HepG2 (cell line): ENCODE measurements at regions not wholly inside any gene's neighbourhood (a gene's known extent, or its start where the extent isn't known, plus 50 kb on each side); places are given as distances from the start of the nearest gene placed in this dataset.

Experiments used
- ATAC-seq: fragments of 200-7000 bp; cut with Tn5 transposase; 3 replicates; pipeline ENCODE4 v1.9.1; 2020; ENCODE audit warnings: mild to moderate bottlenecking, moderate library complexity
- BruUV-seq: library from RNA; stranded (reverse); fragments of 400-500 nt; replicated peaks from 2 replicates; lab custom pipeline; 2021; lab: Mats Ljungman, UMichigan
- CTCF ChIA-PET: fragments of 300-600 bp; formaldehyde crosslinking; extraction: SDS; loops from one replicate; lab custom pipeline; 2021; ENCODE audit warnings: low total read pairs, inconsistent platforms, low intra/inter-chr PET ratio; lab: Yijun Ruan, JAX
- POLR2A ChIA-PET: fragments of 350-600 bp; sonication (Branson Sonifier 250); formaldehyde crosslinking; loops from one replicate; lab custom pipeline; 2020; ENCODE audit warnings: antibody characterized with exemption, inconsistent platforms; lab: Yijun Ruan, JAX
- DNase-seq: peaks from one replicate; pipeline ENCODE4 v3.0.0-alpha.2; 2015; ENCODE audit warnings: low spot score
- FAIRE-seq: peaks from 3 replicates; lab custom pipeline; 2011; peaks lifted over from hg19 to GRCh38; lab: Jason Lieb, UNC
- H2AFZ ChIP-seq: one replicate; pipeline ENCODE4 v1.6.1; 2011; ENCODE audit warnings: low read length, inconsistent platforms
- H3K27ac ChIP-seq: fragments of 300-600 bp; 3 replicates; pipeline ENCODE4 v1.8.0; 2011; ENCODE audit warnings: mixed run types, mild to moderate bottlenecking, mixed read lengths, low read length, inconsistent platforms; ENCODE audit not compliant: insufficient read depth; ENCODE audit errors: extremely low read length
- H3K27me3 ChIP-seq, 2 experiments: fragments of 200-600 bp in 1 of 2; 2 replicates in 1 of 2; 3 replicates in 1 of 2; pipeline versions ENCODE4 v1.6.0 to v1.8.0; 2011; ENCODE audit warnings: low read length in 2 of 2, mild to moderate bottlenecking in 2 of 2, moderate library complexity in 2 of 2, inconsistent platforms in 1 of 2; ENCODE audit not compliant: insufficient read depth in 2 of 2, control insufficient read depth in 1 of 2
- H3K36me3 ChIP-seq, 2 experiments: fragments of 200-600 bp in 1 of 2; replicated peaks in 1 of 2; 2 replicates in 1 of 2; 3 replicates in 1 of 2; pipeline versions ENCODE4 v1.5.1 to v1.8.0; 2011; ENCODE audit warnings: low read length in 2 of 2, inconsistent platforms in 1 of 2; ENCODE audit not compliant: insufficient read depth in 2 of 2, control insufficient read depth in 1 of 2
- H3K4me1 ChIP-seq: 2 replicates; pipeline ENCODE4 v1.5.1; 2012; ENCODE audit warnings: low read length, inconsistent platforms; ENCODE audit not compliant: insufficient read depth
- H3K4me2 ChIP-seq: 2 replicates; pipeline ENCODE4 v1.6.0; 2011; ENCODE audit warnings: low read depth, low read length, inconsistent platforms
- H3K4me3 ChIP-seq, 3 experiments: fragments of 200-600 bp in 1 of 3; sonication (generic), shearing (Covaris generic) in 1 of 3; replicated peaks in 1 of 3; 2 replicates each; pipeline ENCODE4 v1.5.1; 2011 to 2016; ENCODE audit warnings: low read length in 3 of 3, inconsistent platforms in 2 of 3, low read depth in 2 of 3, mild to moderate bottlenecking in 2 of 3, control low read depth in 1 of 3, mixed read lengths in 1 of 3; ENCODE audit not compliant: insufficient read depth in 1 of 3
- H3K79me2 ChIP-seq: one replicate; pipeline ENCODE4 v1.6.1; 2011; ENCODE audit warnings: low read length, inconsistent platforms; ENCODE audit not compliant: insufficient read depth
- H3K9ac ChIP-seq: 2 replicates; pipeline ENCODE4 v1.6.0; 2011; ENCODE audit warnings: mild to moderate bottlenecking, low read depth, low read length, inconsistent platforms; ENCODE audit not compliant: insufficient read depth
- H3K9me3 ChIP-seq: 2 replicates; pipeline ENCODE4 v1.5.1; 2012; ENCODE audit warnings: mild to moderate bottlenecking, low read length
- H4K20me1 ChIP-seq: 2 replicates; pipeline ENCODE4 v1.6.0; 2011; ENCODE audit warnings: inconsistent platforms, mild to moderate bottlenecking, low read length, moderate library complexity; ENCODE audit not compliant: insufficient read depth
- CEBPB ChIP-seq: IDR thresholded peaks from 2 replicates; pipeline ENCODE4 v1.6.1; 2011; ENCODE audit warnings: low read depth, low read length, improper control_type of control experiment, borderline replicate concordance
- DPF2 ChIP-seq: sonication (generic); formaldehyde crosslinking; IDR thresholded peaks from 2 replicates; pipeline ENCODE4 v1.4.0; 2020; ENCODE audit warnings: mild to moderate bottlenecking, low read depth, missing genetic modification reagents, borderline replicate concordance
- GATAD1 ChIP-seq: IDR thresholded peaks from 2 replicates; pipeline ENCODE4 v1.6.1; 2016; ENCODE audit warnings: missing genetic modification reagents, missing compliant biosample characterization
- RAD21 ChIP-seq: fragments of 450-650 bp; formaldehyde crosslinking; IDR thresholded peaks from 2 replicates; pipeline ENCODE4 v1.5.0; 2020; ENCODE audit warnings: mild to moderate bottlenecking
- RBFOX2 ChIP-seq: fragments of 200-400 bp; formaldehyde crosslinking; IDR thresholded peaks from 2 replicates; pipeline ENCODE4 v1.6.1; 2017; ENCODE audit warnings: low read depth, mild to moderate bottlenecking, low read length
- TP53 ChIP-seq: sonication (generic); formaldehyde crosslinking; conservative IDR thresholded peaks from 2 replicates; pipeline ENCODE4 v1.4.0; 2020; ENCODE audit warnings: missing genetic modification reagents
- ZNF329 ChIP-seq: sonication (generic); formaldehyde crosslinking; IDR thresholded peaks from 2 replicates; pipeline ENCODE4 v1.9.0; 2021; ENCODE audit warnings: low read depth, mild to moderate bottlenecking, missing genetic modification reagents
- ZNF883 ChIP-seq: sonication (generic); formaldehyde crosslinking; IDR thresholded peaks from 2 replicates; pipeline ENCODE4 v1.5.1; 2020; ENCODE audit warnings: mild to moderate bottlenecking, missing genetic modification reagents; ENCODE audit errors: not compliant biosample characterization
- whole genome bisulfite sequencing: methylation state at CpG from one replicate; pipeline ENCODE4 v1.1.6; 2017; ENCODE audit warnings: low lambda C conversion rate; 5-methylcytosine and 5-hydroxymethylcytosine counted together
- in situ Hi-C: cut with HindIII; loops from 2 replicates; pipeline ENCODE4 v1.10.0; 2017; ENCODE audit warnings: low pct_unique_long_range_greater_than_20kb; ENCODE audit not compliant: extremely low pct_ligation_motif_present
- intact Hi-C: fragments of 100-400 bp; cut with micrococcal nuclease; formaldehyde crosslinking; loops from one replicate; pipeline ENCODE4 v1.10.0; 2022; ENCODE audit not compliant: unreplicated experiment
- TF ChIP-seq, protein P1 (sequence below): IDR thresholded peaks from 2 replicates; pipeline ENCODE4 v1.6.1; 2016; ENCODE audit warnings: mild to moderate bottlenecking, missing biosample characterization, missing genetic modification reagents
- TF ChIP-seq, protein P2 (sequence below): fragments of 450-650 bp; IDR thresholded peaks from 2 replicates; pipeline ENCODE4 v1.6.1; 2016
- TF ChIP-seq, protein P3 (sequence below): IDR thresholded peaks from 2 replicates; pipeline ENCODE4 v1.6.1; 2016; ENCODE audit warnings: missing genetic modification reagents, missing compliant biosample characterization
- TF ChIP-seq, protein P4 (sequence below): sonication (generic); formaldehyde crosslinking; IDR thresholded peaks from 2 replicates; pipeline ENCODE4 v1.5.0; 2020; ENCODE audit warnings: mild to moderate bottlenecking, missing genetic modification reagents, moderate library complexity

DNA sequence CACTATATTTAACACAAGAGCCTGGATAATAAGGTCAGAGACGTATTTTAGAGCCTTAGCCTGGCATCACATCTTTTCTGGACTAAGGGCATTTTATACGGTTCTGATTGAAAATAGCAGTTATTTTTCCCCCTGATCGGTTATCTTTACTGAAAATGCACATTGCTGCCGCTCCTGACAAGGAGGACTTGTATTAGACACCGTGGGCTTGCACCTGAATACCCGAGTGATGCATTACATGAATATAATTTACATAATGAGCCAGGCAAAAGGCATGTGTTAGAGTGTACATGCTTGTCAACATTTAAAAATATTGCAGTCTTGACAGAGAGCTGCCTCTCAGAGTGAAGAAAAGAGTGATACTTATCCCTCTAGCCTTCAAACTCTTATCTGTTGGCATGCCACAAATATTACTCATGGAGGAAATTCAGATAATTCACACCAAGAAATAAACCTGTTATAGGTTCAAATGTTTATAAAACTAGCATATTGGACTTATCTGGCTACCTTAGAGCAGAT, 470.5 kb upstream of the ETAA1 start (continued):
- TF ChIP-seq ZNF883 (no peak), GATAD1 (CRISPR knock-in tag) (no peak), TP53 (CRISPR knock-in tag) (no peak)
- TF ChIP-seq, protein P1, sequence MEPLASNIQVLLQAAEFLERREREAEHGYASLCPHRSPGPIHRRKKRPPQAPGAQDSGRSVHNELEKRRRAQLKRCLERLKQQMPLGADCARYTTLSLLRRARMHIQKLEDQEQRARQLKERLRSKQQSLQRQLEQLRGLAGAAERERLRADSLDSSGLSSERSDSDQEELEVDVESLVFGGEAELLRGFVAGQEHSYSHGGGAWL (CRISPR knock-in tag), result no peak
- TF ChIP-seq, protein P2, sequence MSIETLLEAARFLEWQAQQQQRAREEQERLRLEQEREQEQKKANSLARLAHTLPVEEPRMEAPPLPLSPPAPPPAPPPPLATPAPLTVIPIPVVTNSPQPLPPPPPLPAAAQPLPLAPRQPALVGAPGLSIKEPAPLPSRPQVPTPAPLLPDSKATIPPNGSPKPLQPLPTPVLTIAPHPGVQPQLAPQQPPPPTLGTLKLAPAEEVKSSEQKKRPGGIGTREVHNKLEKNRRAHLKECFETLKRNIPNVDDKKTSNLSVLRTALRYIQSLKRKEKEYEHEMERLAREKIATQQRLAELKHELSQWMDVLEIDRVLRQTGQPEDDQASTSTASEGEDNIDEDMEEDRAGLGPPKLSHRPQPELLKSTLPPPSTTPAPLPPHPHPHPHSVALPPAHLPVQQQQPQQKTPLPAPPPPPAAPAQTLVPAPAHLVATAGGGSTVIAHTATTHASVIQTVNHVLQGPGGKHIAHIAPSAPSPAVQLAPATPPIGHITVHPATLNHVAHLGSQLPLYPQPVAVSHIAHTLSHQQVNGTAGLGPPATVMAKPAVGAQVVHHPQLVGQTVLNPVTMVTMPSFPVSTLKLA, result no peak

DNA sequence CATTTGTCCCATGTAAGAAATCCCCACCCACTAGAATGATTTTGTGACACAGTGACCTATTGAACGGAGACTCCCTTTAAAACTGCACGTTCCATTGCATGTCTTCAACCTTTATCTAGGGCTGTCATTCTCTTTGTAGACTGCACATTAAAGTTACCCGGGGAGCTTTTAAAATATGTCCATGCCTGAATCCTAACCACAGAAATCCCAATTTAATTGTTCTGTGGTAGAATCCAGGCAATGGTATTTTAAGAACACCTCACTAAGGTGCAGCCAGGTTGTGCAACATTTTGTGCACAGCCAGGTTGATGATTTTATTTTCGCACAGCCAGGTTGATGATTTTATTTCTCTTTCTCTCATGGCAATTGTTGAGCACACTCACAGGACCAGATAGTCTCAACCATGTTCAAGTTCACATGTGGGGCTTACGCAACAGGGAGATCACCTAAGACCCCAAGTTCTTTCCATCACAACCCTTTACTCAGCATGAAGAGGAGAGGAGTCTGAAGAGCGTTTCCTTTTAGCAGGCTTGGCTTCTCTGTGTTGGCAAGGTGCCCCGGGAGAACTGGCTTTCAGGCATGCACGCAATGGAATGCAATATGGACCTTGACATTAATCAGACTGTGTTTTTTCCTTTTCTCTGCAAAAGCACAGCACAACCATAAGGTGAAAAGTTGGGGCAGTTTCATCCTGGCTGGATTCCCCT, 467.3 kb upstream of the ETAA1 start:
- ATAC-seq (no peak), DNase-seq (no peak), FAIRE-seq (no peak)
- POLR2A ChIA-PET, result no interaction called here
- in situ Hi-C loops (no loop called here), intact Hi-C loops (no loop called here)
- Histone ChIP-seq H2AFZ (no peak overlapping the region), H3K9me3 (peaks cover 45% of the 10 kb centered on the region), H3K4me1 (no peaks in the 10 kb centered on the region), H3K36me3 (no peaks in the 10 kb centered on the region), H3K27me3 (no peaks in the 10 kb centered on the region), H4K20me1 (no peaks in the 10 kb centered on the region), H3K9ac (no peak overlapping the region), H3K4me3 (no peak overlapping the region), H3K27ac (no peak overlapping the region), H3K4me2 (no peak overlapping the region), H3K79me2 (no peaks in the 10 kb centered on the region)
- CTCF ChIA-PET, result no interaction called here
- TF ChIP-seq ZNF329 (CRISPR knock-in tag) (no peak), DPF2 (CRISPR knock-in tag) (no peak), RBFOX2 (no peak), RAD21 (no peak), CEBPB (peak; percentile 35; the same call in 1 of the 2 replicates)
- TF ChIP-seq, protein P3, sequence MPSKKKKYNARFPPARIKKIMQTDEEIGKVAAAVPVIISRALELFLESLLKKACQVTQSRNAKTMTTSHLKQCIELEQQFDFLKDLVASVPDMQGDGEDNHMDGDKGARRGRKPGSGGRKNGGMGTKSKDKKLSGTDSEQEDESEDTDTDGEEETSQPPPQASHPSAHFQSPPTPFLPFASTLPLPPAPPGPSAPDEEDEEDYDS (CRISPR knock-in tag), result no peak
- TF ChIP-seq, protein P4, sequence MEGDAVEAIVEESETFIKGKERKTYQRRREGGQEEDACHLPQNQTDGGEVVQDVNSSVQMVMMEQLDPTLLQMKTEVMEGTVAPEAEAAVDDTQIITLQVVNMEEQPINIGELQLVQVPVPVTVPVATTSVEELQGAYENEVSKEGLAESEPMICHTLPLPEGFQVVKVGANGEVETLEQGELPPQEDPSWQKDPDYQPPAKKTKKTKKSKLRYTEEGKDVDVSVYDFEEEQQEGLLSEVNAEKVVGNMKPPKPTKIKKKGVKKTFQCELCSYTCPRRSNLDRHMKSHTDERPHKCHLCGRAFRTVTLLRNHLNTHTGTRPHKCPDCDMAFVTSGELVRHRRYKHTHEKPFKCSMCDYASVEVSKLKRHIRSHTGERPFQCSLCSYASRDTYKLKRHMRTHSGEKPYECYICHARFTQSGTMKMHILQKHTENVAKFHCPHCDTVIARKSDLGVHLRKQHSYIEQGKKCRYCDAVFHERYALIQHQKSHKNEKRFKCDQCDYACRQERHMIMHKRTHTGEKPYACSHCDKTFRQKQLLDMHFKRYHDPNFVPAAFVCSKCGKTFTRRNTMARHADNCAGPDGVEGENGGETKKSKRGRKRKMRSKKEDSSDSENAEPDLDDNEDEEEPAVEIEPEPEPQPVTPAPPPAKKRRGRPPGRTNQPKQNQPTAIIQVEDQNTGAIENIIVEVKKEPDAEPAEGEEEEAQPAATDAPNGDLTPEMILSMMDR (CRISPR knock-in tag), result no peak
- 15% methylated on average over 8 of the region's 8 CpGs for WGBS
- BruUV-seq, result no TSS peak
